Myocyte (in vitro differentiated cells): ENCODE measurements at regions not wholly inside any gene's neighbourhood (a gene's known extent, or its start where the extent isn't known, plus 50 kb on each side); places are given as distances from the start of the nearest gene placed in this dataset.
A peak's percentile ranks its signal among the peaks of the same experiment; 100 is the strongest.

Experiments
- DNase-seq: peaks from one replicate; pipeline ENCODE4 v3.0.0-alpha.2; 2012; ENCODE audit warnings: low read depth

- DNase-seq = no peak
Observed at GRCh38 chr16:54231919-54232318, 54.7 kb downstream of the IRX3 start.

DNA sequence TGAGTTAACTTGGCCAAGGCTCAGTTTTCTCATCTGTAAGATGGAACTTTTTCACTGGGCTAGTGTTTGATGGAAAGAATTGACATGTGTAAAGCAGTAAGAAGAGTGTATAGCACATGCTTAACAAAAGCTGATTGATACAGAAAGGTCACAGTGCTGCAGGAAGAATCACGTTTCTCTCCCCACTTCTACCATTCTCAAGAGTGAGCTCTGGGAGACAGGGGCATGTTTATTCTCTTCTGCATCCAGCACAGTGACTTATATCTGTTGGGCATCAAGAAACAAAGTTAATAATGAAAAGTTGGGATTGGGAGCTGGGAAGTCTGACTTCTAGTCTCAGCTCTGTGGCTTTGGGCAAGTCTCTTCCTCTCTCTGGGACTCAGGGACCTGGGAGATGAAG lies 55.3 kb downstream of the IRX3 start:
- DNase-seq = no peak

DNA sequence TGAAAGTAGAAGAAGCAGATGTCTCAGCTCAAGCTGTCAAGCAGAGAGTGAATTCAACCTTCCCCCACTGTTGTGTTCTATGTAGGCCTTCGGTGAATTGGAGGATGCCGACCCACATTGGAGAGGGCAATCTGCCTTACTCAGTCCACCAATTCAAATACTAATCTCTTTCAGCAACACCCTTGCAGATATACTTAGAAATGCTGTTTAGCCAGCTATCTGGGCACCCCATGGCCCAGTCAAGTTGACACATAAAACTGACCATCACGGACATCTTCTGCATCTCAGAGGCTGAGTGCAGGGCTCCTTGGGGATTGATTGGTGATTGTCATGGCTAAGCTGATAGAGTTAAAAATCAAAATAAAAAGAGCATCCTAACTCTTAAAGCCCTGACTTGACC lies 58.3 kb downstream of the IRX3 start:
- DNase-seq = no peak

GRCh38 chr16:54226296-54227010 lies 60.1 kb downstream of the IRX3 start:
- DNase-seq = no peak

DNA sequence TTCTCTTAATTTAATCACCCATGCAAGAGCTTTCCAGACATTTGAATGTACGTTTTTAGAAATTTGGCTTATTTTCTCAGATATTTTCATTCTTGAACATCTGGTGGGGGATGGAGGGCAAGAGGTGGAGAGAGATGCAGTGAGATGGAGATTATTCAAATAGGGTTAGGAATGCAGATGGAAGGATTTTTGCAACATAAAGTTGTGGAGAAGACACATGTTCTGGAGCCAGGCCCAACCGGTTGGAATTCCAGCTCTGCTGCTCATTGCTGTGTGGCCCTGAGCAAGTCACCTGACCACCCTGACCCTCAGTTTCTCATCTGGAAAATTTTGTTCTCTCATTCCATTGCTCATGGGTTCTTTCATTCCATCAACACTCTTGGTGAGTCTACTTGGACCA lies 66.9 kb downstream of the IRX3 start:
- DNase-seq = no peak

DNA sequence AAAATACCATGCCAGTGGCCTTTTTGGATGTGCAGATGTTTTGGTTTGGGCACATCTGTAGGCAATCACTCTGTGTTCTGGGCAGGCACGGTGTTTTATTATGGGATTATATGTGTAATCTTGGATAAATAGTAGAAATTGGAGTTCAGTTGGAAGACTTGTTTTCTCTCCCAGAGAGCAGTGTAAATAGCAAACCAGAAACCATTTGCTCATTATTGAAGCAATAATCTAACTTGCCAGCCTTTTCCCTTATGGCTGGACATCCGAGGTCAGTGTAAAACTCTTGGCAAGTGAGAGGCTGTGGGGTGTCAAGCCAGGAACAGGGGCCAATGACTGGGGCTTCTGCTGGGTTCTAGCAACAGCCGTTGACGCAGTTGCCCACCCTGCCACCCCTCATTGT lies 69.9 kb downstream of the IRX3 start:
- no peak for DNase-seq

- no peak for DNase-seq
Observed at GRCh38 chr16:54216268-54216667, 70.3 kb downstream of the IRX3 start.

- no peak for DNase-seq
Observed at GRCh38 chr16:54215471-54215870, 71.1 kb downstream of the IRX3 start.

DNA sequence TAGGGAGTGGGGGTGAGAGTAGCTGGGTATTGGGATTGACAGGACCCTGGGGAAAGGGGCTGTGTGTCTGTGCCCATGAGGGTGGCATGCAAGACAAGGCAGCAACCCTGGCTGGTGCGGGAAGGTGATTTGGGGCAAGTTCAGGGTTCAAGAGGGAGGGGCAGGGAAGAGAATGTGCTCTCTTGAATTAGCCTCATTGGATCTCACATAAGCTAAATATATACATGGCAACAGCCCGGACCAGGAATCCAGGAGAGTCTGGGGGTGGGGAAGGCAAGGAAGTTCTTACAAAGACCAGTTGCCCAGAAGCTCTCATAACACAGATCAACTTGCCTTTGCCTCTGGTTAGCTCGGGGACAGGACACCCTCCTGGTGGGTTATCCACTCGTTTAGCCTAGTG lies 73.3 kb downstream of the IRX3 start:
- DNase-seq = no peak

DNA sequence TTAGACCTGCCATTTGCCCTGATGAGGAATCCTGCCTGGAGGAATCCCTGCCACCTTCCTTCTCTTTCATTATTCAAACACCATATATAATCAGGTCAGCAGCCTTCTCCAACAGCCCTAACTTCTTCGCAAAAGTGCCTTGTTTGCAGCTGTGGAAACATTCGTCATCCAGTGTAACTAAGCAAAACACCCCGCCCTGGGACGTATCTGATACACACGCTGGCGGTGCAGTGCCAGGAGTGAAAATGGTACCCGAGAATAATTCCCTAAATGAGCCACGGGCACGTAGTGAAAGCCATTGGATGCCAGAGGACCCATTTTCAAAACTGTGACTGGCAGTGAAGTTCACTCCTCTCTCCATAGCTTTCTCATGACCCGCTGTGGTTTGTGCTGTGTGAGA lies 73.7 kb downstream of the IRX3 start:
- DNase-seq = peak; percentile 40

GRCh38 chr16:54211203-54211602 lies 75.4 kb downstream of the IRX3 start:
- no peak for DNase-seq

DNA sequence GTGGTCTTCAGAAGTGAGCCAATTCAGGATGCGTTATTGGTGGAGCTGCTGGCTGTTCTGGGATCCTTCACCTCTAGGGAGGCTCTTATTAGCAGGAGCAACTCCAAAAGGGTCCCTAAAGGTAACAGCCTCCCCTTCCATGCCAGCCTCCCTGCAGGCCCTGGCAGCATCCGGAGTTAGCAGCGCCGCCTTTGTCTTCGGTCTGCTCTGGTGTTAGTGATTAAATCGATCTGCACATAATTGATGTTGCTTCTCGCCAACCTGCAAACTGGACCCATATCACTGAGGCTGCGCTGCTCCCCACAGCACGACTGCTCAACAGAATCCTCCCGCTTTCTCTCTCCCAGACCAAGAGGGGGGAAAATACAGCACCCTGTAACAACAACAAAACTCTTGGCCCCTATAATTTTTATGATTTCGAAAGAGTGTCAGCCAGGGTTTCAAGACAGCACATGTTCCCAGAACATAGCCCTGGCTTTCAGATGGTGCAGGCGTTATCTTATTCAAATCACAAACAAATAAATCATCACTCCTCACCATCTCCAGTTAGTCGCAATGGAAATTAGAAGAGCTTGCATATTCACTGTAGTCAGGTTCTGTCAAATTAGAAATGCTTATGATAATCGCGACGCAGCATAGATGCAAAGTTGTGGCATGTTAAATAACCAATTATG lies 76.0 kb downstream of the IRX3 start:
- no peak for DNase-seq

- DNase-seq = no peak
Observed at GRCh38 chr16:54208237-54208636, 78.3 kb downstream of the IRX3 start.

- DNase-seq = no peak
Observed at GRCh38 chr16:54207837-54208236, 78.8 kb downstream of the IRX3 start.

- DNase-seq = no peak
Observed at GRCh38 chr16:54204756-54205155, 81.8 kb downstream of the IRX3 start.

DNA sequence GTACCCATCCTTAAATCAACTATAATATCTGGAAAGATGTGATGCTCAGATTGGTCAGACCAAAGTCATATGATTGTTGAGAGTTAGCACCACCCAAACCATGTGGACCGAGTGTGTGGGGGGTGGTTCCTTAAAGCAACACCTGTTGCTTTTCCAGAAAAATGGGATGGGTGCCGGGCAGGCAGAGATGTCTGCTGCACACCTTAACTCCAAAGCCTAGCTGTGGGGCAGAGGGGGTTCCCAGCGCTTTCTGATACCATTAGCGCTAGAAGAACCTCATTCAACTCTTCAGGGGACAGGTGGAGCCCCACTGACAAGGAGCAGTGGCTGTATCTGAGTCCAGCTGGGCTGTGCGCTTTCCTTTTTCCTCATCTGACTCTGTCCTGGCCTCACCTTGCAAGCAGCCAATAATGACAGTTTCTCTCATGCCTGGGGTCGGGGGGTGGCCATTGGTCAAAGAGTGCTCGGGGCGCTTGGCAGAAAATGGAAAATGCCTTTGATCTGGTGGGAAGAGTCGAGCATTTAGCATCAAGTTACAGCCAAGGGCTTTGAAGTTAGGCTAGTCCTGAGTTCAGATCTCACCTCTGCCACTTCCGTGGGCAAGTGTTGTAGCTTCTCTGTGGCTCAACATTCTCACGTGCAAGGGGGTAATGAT lies 82.6 kb downstream of the IRX3 start:
- DNase-seq = no peak

- no peak for DNase-seq
Observed at GRCh38 chr16:54203384-54203783, 83.2 kb downstream of the IRX3 start.
